Glutamatergic neuron (in vitro differentiated cells): ENCODE measurements at regions not wholly inside any gene's neighbourhood (a gene's known extent, or its start where the extent isn't known, plus 50 kb on each side); places are given as distances from the start of the nearest gene placed in this dataset.

Experiments used
- DNase-seq: peaks from one replicate; pipeline ENCODE4 v3.0.0; 2022
- H3K27ac Mint-ChIP-seq: one replicate; pipeline ENCODE4 v1.8.0; 2020; ENCODE audit warnings: mild to moderate bottlenecking, mixed read lengths, inconsistent platforms; ENCODE audit not compliant: unreplicated experiment
- H3K27me3 Mint-ChIP-seq: one replicate; pipeline ENCODE4 v1.8.0; 2020; ENCODE audit warnings: mild to moderate bottlenecking, moderate library complexity, mixed read lengths, inconsistent platforms; ENCODE audit not compliant: unreplicated experiment
- H3K36me3 Mint-ChIP-seq: one replicate; pipeline ENCODE4 v1.8.0; 2020; ENCODE audit warnings: mild to moderate bottlenecking, mixed read lengths, inconsistent platforms; ENCODE audit not compliant: unreplicated experiment
- H3K4me1 Mint-ChIP-seq: one replicate; pipeline ENCODE4 v1.8.0; 2020; ENCODE audit warnings: mild to moderate bottlenecking, low read depth, mixed read lengths, inconsistent platforms; ENCODE audit not compliant: unreplicated experiment
- H3K4me3 Mint-ChIP-seq: one replicate; pipeline ENCODE4 v1.8.0; 2020; ENCODE audit warnings: mild to moderate bottlenecking, mixed read lengths, inconsistent platforms; ENCODE audit not compliant: unreplicated experiment
- H3K9me3 Mint-ChIP-seq: one replicate; pipeline ENCODE4 v1.8.0; 2020; ENCODE audit warnings: mild to moderate bottlenecking, moderate library complexity, mixed read lengths, inconsistent platforms; ENCODE audit not compliant: unreplicated experiment
- CTCF ChIP-seq: fragments of 200-600 bp; sonication (generic); IDR thresholded peaks from one replicate; pipeline ENCODE4 v1.5.0; 2021; ENCODE audit not compliant: partially characterized antibody, unreplicated experiment

GRCh38 chr2:144010096-144010836 lies 509.7 kb downstream of the ZEB2 start:
- no peak overlapping the region for H3K27ac Mint-ChIP-seq
- no peak for TF ChIP-seq CTCF
- H3K27me3 Mint-ChIP-seq = no peaks in the 10 kb centered on the region
- H3K9me3 Mint-ChIP-seq = no peaks in the 10 kb centered on the region
- no peak for DNase-seq
- H3K4me3 Mint-ChIP-seq = no peak overlapping the region
- H3K36me3 Mint-ChIP-seq = no peaks in the 10 kb centered on the region
- peaks cover 8% of the 10 kb centered on the region for H3K4me1 Mint-ChIP-seq

DNA sequence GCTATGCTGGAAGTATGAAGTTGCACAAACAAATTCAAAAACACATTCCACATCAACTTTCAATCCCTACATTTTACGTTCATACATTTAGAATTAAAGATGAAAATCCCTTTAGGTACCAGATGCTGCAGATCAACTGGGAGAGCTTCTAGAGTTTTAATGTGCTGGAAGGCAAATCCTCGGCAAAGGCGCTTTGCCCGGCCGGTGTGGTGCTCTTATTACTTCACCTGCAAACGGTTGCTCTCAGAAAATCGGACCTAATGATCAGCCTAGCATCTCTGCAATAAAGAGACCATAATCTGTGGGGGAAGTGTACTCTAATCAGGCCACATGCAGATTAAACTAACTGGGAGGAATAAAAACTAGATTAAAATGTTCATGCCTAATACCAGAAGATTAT lies 513.8 kb downstream of the ZEB2 start:
- no peak for TF ChIP-seq CTCF
- Mint-ChIP-seq H3K4me3 (no peak overlapping the region), H3K27me3 (no peaks in the 10 kb centered on the region), H3K4me1 (peaks cover 16% of the 10 kb centered on the region), H3K9me3 (no peaks in the 10 kb centered on the region), H3K36me3 (no peaks in the 10 kb centered on the region), H3K27ac (no peak overlapping the region)
- DNase-seq = no peak

GRCh38 chr2:144004742-144005141 lies 515.2 kb downstream of the ZEB2 start:
- H3K4me3 Mint-ChIP-seq = no peak overlapping the region
- H3K27ac Mint-ChIP-seq = no peak overlapping the region
- no peaks in the 10 kb centered on the region for H3K27me3 Mint-ChIP-seq
- no peaks in the 10 kb centered on the region for H3K9me3 Mint-ChIP-seq
- H3K36me3 Mint-ChIP-seq = no peaks in the 10 kb centered on the region
- no peak for TF ChIP-seq CTCF
- peaks cover 10% of the 10 kb centered on the region for H3K4me1 Mint-ChIP-seq
- DNase-seq = no peak

DNA sequence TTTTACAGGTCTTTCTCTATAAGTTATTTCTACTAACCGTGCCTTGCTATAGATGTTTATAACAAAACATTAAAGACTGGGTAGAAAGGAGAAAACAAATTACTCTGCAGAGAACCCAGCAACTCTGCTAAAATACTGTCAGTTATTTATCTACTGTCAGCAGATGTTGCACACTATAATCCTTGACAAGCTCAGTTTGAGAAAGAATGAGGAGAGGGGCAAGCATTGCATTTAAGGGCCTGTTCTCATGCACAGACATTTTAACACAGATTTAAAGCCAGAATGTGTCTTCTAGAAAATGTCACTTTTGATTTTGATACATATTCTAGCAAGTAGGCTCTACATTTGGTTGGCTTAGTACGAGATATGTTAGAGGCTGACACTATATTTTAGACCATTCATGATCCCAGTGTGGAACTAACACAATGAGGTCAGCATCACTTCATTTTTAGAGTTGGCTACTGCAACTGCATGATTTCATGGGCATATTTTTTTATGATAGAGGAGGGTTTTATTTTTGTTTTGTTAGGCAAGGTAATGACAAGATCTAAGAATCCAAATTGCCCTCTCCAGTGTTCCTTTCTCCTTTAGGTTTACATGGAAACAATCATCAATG lies 516.4 kb downstream of the ZEB2 start:
- Mint-ChIP-seq H3K4me1 (peaks cover 10% of the 10 kb centered on the region), H3K4me3 (no peak overlapping the region), H3K27ac (no peak overlapping the region), H3K36me3 (no peaks in the 10 kb centered on the region), H3K9me3 (no peaks in the 10 kb centered on the region), H3K27me3 (no peaks in the 10 kb centered on the region)
- DNase-seq = no peak
- no peak for TF ChIP-seq CTCF

- no peak for DNase-seq
- H3K4me1 Mint-ChIP-seq = no peaks in the 10 kb centered on the region
- H3K27me3 Mint-ChIP-seq = no peaks in the 10 kb centered on the region
- H3K27ac Mint-ChIP-seq = no peak overlapping the region
- no peak for TF ChIP-seq CTCF
- H3K9me3 Mint-ChIP-seq = no peaks in the 10 kb centered on the region
- H3K36me3 Mint-ChIP-seq = no peaks in the 10 kb centered on the region
- H3K4me3 Mint-ChIP-seq = no peak overlapping the region
Observed at GRCh38 chr2:143996974-143997373, 522.9 kb downstream of the ZEB2 start.
